Astrocyte (in vitro differentiated cells and primary cell): ENCODE measurements at regions not wholly inside any gene's neighbourhood (a gene's known extent, or its start where the extent isn't known, plus 50 kb on each side); places are given as distances from the start of the nearest gene placed in this dataset.

Experiments used
- DNase-seq: peaks from one replicate; pipeline ENCODE4 v3.0.0-alpha.2; 2010; ENCODE audit warnings: low read depth
- FAIRE-seq: peaks from 2 replicates; lab custom pipeline; 2011; peaks lifted over from hg19 to GRCh38; lab: Jason Lieb, UNC
- H2AFZ ChIP-seq: 2 replicates; pipeline ENCODE4 v1.6.0; 2012; ENCODE audit warnings: low read depth, low read length, inconsistent platforms
- H3K27ac ChIP-seq: 2 replicates; pipeline ENCODE4 v1.5.1; 2011; ENCODE audit warnings: low read depth, low read length, inconsistent platforms
- H3K27me3 ChIP-seq: 2 replicates; pipeline ENCODE4 v1.6.0; 2011; ENCODE audit warnings: low read length, inconsistent platforms; ENCODE audit not compliant: insufficient read depth
- H3K36me3 ChIP-seq: 2 replicates; pipeline ENCODE4 v1.5.1; 2011; ENCODE audit warnings: low read length, inconsistent platforms; ENCODE audit not compliant: insufficient read depth
- H3K4me1 ChIP-seq: 2 replicates; pipeline ENCODE4 v1.5.1; 2011; ENCODE audit warnings: low read length, inconsistent platforms; ENCODE audit not compliant: insufficient read depth
- H3K4me2 ChIP-seq: 2 replicates; pipeline ENCODE4 v1.6.0; 2012; ENCODE audit warnings: low read length, inconsistent platforms
- H3K4me3 ChIP-seq: 2 replicates; pipeline ENCODE4 v1.5.1; 2011; ENCODE audit warnings: low read depth, mild to moderate bottlenecking, low read length, inconsistent platforms; ENCODE audit not compliant: insufficient read depth
- H3K79me2 ChIP-seq: 2 replicates; pipeline ENCODE4 v1.6.0; 2012; ENCODE audit warnings: mild to moderate bottlenecking, low read length, inconsistent platforms; ENCODE audit not compliant: insufficient read depth
- H3K9ac ChIP-seq: 2 replicates; pipeline ENCODE4 v1.6.0; 2012; ENCODE audit warnings: mild to moderate bottlenecking, low read length, inconsistent platforms
- H3K9me3 ChIP-seq: 2 replicates; pipeline ENCODE4 v1.5.1; 2012; ENCODE audit warnings: low read depth, mild to moderate bottlenecking, low read length, inconsistent platforms; ENCODE audit not compliant: insufficient read depth
- H4K20me1 ChIP-seq: 2 replicates; pipeline ENCODE4 v1.6.0; 2012; ENCODE audit warnings: low read length, inconsistent platforms; ENCODE audit not compliant: insufficient read depth
- H3K27ac Mint-ChIP-seq: one replicate; pipeline ENCODE4 v1.8.0; 2021; ENCODE audit warnings: mild to moderate bottlenecking, mixed read lengths; ENCODE audit not compliant: unreplicated experiment
- H3K27me3 Mint-ChIP-seq: one replicate; pipeline ENCODE4 v1.8.0; 2021; ENCODE audit warnings: low read depth, mixed read lengths; ENCODE audit not compliant: unreplicated experiment
- H3K36me3 Mint-ChIP-seq: one replicate; pipeline ENCODE4 v1.8.0; 2021; ENCODE audit warnings: low read depth, mixed read lengths; ENCODE audit not compliant: unreplicated experiment
- H3K4me1 Mint-ChIP-seq: one replicate; pipeline ENCODE4 v1.8.0; 2021; ENCODE audit warnings: low read depth, mixed read lengths; ENCODE audit not compliant: unreplicated experiment
- H3K4me3 Mint-ChIP-seq: one replicate; pipeline ENCODE4 v1.8.0; 2021; ENCODE audit warnings: mild to moderate bottlenecking, moderate library complexity, mixed read lengths; ENCODE audit not compliant: unreplicated experiment
- H3K9me3 Mint-ChIP-seq: one replicate; pipeline ENCODE4 v1.8.0; 2021; ENCODE audit warnings: mild to moderate bottlenecking, mixed read lengths; ENCODE audit not compliant: unreplicated experiment
- CTCF ChIP-seq: IDR thresholded peaks from 2 replicates; pipeline ENCODE4 v1.5.1; 2011; ENCODE audit warnings: low read depth, mild to moderate bottlenecking, inconsistent platforms, low read length, moderate library complexity; ENCODE audit not compliant: insufficient read depth
- EZH2 ChIP-seq: IDR thresholded peaks from 2 replicates; pipeline ENCODE4 v1.6.1; 2012; ENCODE audit warnings: mild to moderate bottlenecking, low read length, inconsistent platforms; ENCODE audit not compliant: insufficient read depth

DNA sequence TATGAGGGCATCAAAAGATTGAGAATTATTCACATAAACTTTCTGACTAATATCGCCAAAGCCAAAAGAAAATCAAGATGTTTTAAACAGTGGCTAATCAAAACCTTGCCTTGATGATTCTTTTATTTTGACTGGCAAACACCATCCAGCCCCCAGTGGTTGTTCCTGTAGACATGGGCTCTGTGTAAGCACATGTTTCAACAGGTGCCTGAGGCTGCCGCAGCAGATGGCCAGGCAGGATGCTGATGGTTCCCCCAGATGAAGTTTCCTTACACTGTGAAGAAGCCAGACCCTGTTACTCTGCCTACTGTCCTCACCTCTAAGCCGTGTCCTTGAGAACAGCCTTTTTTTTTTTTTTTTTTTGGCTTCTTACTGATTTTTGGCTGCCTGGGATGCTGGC lies 146.5 kb downstream of the RAB11FIP2 start:
- no peaks in the 10 kb centered on the region for H3K4me1 Mint-ChIP-seq
- H3K4me3 Mint-ChIP-seq, result no peak overlapping the region
- H3K27me3 Mint-ChIP-seq, result peaks cover 6% of the 10 kb centered on the region
- Histone ChIP-seq H3K36me3 (no peaks in the 10 kb centered on the region), H3K9me3 (no peaks in the 10 kb centered on the region), H3K4me2 (no peak overlapping the region), H4K20me1 (no peaks in the 10 kb centered on the region), H3K4me3 (no peak overlapping the region), H3K27me3 (no peaks in the 10 kb centered on the region), H3K27ac (no peak overlapping the region), H3K4me1 (no peaks in the 10 kb centered on the region), H3K79me2 (no peaks in the 10 kb centered on the region), H3K9ac (no peak overlapping the region), H2AFZ (no peak overlapping the region)
- H3K9me3 Mint-ChIP-seq, result peaks cover 5% of the 10 kb centered on the region
- FAIRE-seq (no peak), DNase-seq (no peak)
- no peak overlapping the region for H3K27ac Mint-ChIP-seq
- no peak for TF ChIP-seq EZH2
- no peak for TF ChIP-seq CTCF
- no peaks in the 10 kb centered on the region for H3K36me3 Mint-ChIP-seq

- H3K4me1 ChIP-seq, result no peaks in the 10 kb centered on the region
- H3K9ac ChIP-seq, result no peak overlapping the region
- no peak for DNase-seq
- Mint-ChIP-seq H3K36me3 (no peaks in the 10 kb centered on the region), H3K4me1 (no peaks in the 10 kb centered on the region), H3K27me3 (peaks cover 11% of the 10 kb centered on the region), H3K4me3 (no peak overlapping the region), H3K9me3 (no peaks in the 10 kb centered on the region), H3K27ac (no peak overlapping the region)
- H3K36me3 ChIP-seq, result no peaks in the 10 kb centered on the region
- TF ChIP-seq CTCF, result no peak
- no peak for TF ChIP-seq EZH2
- no peak for FAIRE-seq
- H2AFZ ChIP-seq, result no peak overlapping the region
- H3K27ac ChIP-seq, result no peak overlapping the region
- no peak overlapping the region for H3K4me2 ChIP-seq
- no peak overlapping the region for H3K4me3 ChIP-seq
- H4K20me1 ChIP-seq, result no peaks in the 10 kb centered on the region
- H3K9me3 ChIP-seq, result no peaks in the 10 kb centered on the region
- H3K27me3 ChIP-seq, result no peaks in the 10 kb centered on the region
- H3K79me2 ChIP-seq, result no peaks in the 10 kb centered on the region
Measured at GRCh38 chr10:117903854-117904253, 142.9 kb downstream of the RAB11FIP2 start.

DNA sequence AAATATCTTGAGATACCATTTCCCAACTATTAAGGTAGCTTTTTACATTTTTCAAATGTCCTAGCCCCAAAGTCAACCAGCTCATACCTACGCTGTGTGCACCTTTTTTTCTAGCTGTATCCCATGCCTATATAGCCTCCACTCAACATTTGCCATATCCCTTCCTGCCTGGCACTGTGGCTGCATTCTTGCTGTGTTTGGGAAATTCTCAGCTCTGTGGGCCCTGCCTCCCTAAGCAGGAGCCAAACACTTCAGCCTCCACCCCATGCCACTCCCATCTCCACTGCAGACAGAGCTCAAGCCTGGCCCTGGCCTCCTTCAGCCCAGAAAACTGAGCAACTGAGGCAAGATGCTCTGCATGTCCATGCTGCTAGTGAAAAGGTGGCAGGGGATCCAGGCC lies 141.3 kb downstream of the RAB11FIP2 start:
- Mint-ChIP-seq H3K4me3 (no peak overlapping the region), H3K27ac (no peak overlapping the region), H3K4me1 (no peaks in the 10 kb centered on the region), H3K36me3 (no peaks in the 10 kb centered on the region), H3K27me3 (peaks cover 7% of the 10 kb centered on the region), H3K9me3 (no peaks in the 10 kb centered on the region)
- FAIRE-seq (no peak), DNase-seq (no peak)
- Histone ChIP-seq H2AFZ (no peak overlapping the region), H3K36me3 (no peaks in the 10 kb centered on the region), H3K4me1 (no peaks in the 10 kb centered on the region), H3K4me3 (no peak overlapping the region), H3K27me3 (no peaks in the 10 kb centered on the region), H4K20me1 (no peaks in the 10 kb centered on the region), H3K27ac (no peak overlapping the region), H3K4me2 (no peak overlapping the region), H3K9me3 (no peaks in the 10 kb centered on the region), H3K79me2 (no peaks in the 10 kb centered on the region), H3K9ac (no peak overlapping the region)
- TF ChIP-seq EZH2 (no peak), CTCF (no peak)
